LNCaP clone FGC (cell line): ENCODE measurements at regions not wholly inside any gene's neighbourhood (a gene's known extent, or its start where the extent isn't known, plus 50 kb on each side); places are given as distances from the start of the nearest gene placed in this dataset.
"Not testable (repeated sequence)": the region's sequence is repeated elsewhere in the genome, so short reads cannot be mapped to it uniquely, and the experiment has no call there.

Experiments used
- DNase-seq: peaks from one replicate; pipeline ENCODE4 v3.0.0-alpha.2; 2011; ENCODE audit warnings: low read depth
- H3K4me3 ChIP-seq: 2 replicates; pipeline ENCODE4 v1.5.1; 2011; ENCODE audit warnings: mild to moderate bottlenecking, low read depth, low read length, control low read depth
- TF ChIP-seq, protein P1 (sequence below): IDR thresholded peaks from 2 replicates; pipeline ENCODE4 v1.5.1; 2012; ENCODE audit warnings: mild to moderate bottlenecking; ENCODE audit not compliant: control insufficient read depth, insufficient read depth; ENCODE audit errors: extremely low read depth

DNA sequence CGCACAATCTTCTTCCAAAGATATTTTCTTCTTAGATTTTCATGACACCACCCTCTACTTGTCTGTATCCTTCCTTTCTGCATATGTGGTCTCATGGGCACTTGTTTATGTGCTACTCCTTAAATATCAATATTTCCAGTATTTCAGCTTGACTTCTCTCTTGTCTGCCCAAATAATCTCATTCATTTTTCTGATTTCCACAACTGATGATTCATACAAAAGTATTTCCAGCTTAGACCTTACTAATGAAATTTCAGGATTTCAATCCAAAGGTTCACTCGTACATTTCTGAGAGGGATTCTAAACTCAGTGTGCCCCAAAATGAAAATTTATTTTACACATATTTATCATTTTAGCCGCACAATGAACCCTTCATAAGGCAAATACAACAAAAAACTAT is 928.9 kb upstream of the C9orf72 start:
- no peak overlapping the region for H3K4me3 ChIP-seq
- TF ChIP-seq, protein P1, sequence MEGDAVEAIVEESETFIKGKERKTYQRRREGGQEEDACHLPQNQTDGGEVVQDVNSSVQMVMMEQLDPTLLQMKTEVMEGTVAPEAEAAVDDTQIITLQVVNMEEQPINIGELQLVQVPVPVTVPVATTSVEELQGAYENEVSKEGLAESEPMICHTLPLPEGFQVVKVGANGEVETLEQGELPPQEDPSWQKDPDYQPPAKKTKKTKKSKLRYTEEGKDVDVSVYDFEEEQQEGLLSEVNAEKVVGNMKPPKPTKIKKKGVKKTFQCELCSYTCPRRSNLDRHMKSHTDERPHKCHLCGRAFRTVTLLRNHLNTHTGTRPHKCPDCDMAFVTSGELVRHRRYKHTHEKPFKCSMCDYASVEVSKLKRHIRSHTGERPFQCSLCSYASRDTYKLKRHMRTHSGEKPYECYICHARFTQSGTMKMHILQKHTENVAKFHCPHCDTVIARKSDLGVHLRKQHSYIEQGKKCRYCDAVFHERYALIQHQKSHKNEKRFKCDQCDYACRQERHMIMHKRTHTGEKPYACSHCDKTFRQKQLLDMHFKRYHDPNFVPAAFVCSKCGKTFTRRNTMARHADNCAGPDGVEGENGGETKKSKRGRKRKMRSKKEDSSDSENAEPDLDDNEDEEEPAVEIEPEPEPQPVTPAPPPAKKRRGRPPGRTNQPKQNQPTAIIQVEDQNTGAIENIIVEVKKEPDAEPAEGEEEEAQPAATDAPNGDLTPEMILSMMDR: no peak
- DNase-seq: no peak

DNA sequence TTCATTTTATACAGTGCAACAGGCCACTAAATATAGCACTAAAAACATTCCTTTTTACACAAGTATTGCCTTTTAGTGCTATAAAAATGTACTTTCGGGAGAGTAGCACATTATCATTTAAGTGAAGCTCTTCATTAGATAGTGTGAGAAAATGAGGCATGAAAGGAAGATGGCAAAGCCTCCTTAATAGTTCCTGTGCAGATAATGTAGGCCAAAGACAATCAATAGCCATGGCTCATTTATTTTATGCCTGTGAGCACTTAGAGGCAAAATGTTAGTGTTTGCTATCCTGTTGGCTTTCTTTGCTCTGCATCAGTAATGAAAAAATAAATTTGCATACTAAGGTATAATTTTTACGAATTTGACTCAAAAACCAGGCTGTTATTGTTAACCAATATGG is 929.5 kb upstream of the C9orf72 start:
- TF ChIP-seq, protein P1: no peak
- no peak overlapping the region for H3K4me3 ChIP-seq
- DNase-seq: no peak

DNA sequence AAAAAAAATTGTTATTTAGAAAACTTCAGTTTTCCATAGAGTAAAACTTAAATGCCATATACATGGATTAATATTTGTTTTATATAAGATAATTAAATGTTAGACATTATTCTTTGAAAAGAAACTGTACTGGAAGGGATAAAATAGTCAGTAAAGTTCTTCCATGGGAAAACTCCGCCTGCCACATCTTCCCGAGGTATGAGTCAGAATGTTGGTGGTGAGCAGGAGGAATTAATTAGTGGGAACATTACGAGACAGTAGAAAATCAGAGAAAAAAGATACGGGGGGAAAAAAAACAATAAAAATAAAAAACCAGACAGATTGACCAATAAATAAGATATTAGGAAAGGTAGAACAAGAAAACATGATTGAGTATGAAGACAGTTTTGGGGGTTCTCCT is 930.3 kb upstream of the C9orf72 start:
- DNase-seq: no peak
- TF ChIP-seq, protein P1: no peak
- no peak overlapping the region for H3K4me3 ChIP-seq

DNA sequence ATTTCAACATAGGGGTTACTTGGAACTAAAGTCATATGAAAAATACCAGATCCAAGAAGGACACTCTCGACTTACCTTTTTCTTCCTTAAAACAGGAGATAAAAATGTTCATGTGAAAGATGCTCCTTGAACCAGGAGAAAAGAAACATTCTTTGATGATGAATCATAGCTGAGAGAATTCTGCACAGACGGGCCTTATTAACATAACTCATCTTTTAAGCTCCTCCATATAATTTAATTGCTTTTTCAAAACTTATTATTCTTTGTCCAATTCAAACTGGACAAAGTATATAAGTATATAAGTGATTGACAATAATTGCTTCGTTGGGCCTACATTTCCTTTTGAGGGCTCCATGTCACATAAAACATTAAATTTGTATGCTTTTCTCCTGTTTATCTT is 945.2 kb upstream of the C9orf72 start:
- H3K4me3 ChIP-seq: no peak overlapping the region
- DNase-seq: no peak
- TF ChIP-seq, protein P1: no peak

DNA sequence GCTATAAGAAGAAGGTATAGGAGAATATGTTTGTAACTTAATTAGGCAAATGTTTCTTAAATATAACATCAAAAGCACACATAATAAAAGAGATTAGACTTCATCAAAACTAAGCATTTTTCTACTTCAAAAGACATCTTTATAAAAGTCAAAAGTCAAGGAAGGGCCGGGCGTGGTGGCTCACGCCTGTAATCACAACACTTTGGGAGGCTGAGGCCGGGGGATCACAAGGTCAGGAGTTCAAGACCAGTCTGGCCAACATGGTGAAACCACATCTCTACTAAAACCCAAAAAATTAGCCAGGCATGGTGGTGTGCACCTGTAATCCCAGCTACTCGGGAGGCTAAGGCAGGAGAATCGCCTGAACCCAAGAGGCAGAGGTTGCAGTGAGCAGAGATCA is 951.0 kb upstream of the C9orf72 start:
- not testable (repeated sequence) for H3K4me3 ChIP-seq, DNase-seq

DNA sequence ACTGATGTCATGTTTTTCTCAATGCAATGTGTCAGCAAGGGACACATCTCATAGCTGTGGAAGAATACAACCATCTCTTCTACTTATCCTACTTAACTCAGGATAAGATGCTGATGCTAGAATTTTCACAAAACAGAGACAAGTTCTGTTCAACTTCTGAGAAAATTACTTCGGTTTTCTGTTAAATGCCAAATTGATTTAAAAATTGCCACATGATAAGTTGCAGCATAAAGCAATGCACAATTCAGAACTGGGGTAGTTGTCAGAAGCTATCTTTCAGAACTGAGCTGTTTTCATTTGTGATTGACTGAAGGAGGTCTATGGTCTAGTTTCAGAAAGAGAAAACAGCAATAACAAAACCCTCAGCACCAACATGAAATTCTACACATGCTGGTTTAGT is 954.8 kb upstream of the C9orf72 start:
- no peak for DNase-seq
- TF ChIP-seq, protein P1: no peak
- no peak overlapping the region for H3K4me3 ChIP-seq

DNA sequence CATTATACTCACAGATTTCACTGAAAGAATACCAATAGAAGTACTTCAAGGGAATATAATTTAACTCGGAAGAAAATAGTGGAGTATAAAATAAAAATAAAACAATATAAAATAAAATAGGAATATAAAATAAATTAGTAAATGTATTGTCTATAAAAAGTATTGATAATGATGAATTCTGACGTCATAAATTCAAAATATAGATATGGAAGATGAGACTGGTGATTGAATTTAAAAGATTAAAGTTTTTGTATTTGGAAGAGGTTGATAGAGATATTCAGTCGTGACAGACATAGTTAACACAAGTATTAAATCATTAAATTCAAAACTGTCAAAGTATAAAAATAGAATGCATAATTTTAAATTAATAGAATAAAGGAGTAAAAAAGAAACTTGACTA is 964.9 kb upstream of the C9orf72 start:
- TF ChIP-seq, protein P1: no peak
- DNase-seq: no peak
- no peak overlapping the region for H3K4me3 ChIP-seq

DNA sequence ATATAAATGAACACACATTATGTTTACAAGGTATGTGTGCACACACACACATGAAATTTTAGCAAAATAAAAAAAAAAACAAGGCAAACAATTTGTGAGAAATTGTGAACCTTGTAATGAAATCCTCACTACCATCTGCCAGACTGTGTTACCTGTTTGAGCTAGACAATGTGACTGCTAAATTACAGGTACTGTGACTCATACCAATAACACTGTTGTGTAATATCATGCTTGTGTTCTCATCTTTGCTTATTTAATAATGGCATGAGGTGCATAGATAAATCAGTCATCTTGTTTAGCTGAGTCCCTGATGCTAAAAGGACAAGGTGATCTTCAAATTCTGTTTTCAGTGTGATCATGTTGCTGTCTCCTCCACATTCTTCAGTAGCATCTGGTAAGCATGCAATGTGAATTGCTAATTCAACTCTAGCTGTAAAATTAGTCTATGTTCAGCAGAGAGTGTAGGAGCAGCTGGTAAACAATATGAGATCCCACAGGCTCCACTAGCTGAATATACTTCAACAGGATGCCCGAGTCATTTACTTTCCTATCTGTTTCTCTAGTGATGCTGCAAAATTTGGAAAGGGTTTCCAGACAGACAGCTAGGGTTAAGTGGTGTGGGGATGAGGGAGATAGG is 966.3 kb upstream of the C9orf72 start:
- TF ChIP-seq, protein P1: no peak
- H3K4me3 ChIP-seq: no peak overlapping the region
- no peak for DNase-seq
